ENCODE measurements at regions not wholly inside any gene's neighbourhood (a gene's known extent, or its start where the extent isn't known, plus 50 kb on each side); places are given as distances from the start of the nearest gene placed in this dataset.

- Mint-ChIP-seq H3K4me3 (no peak overlapping the region), H3K36me3 (ENCODE audit: low read depth) (no peaks in the 10 kb centered on the region), H3K27me3 (ENCODE audit: low read depth) (no peaks in the 10 kb centered on the region), H3K4me1 (no peaks in the 10 kb centered on the region), H3K9me3 (peaks cover 19% of the 10 kb centered on the region), H3K27ac (no peak overlapping the region)
- TF ChIP-seq CTCF (IDR thresholded peaks at IDR 0.05; ENCODE audit: unreplicated experiment in 3 of 3) = no peak
Measured at GRCh38 chr2:123958011-123958410, 67.1 kb upstream of the CNTNAP5 start.

GRCh38 chr2:123961576-123961975, 63.5 kb upstream of the CNTNAP5 start:
- Mint-ChIP-seq H3K9me3 (peaks cover 19% of the 10 kb centered on the region), H3K36me3 (ENCODE audit: low read depth) (no peaks in the 10 kb centered on the region), H3K4me1 (no peaks in the 10 kb centered on the region), H3K4me3 (no peak overlapping the region), H3K27me3 (ENCODE audit: low read depth) (no peaks in the 10 kb centered on the region), H3K27ac (no peak overlapping the region)
- TF ChIP-seq CTCF (IDR thresholded peaks at IDR 0.05; ENCODE audit: unreplicated experiment in 3 of 3) = no peak

- Mint-ChIP-seq H3K4me1 (no peaks in the 10 kb centered on the region), H3K9me3 (peaks cover 2% of the 10 kb centered on the region), H3K27ac (no peak overlapping the region), H3K36me3 (ENCODE audit: low read depth) (no peaks in the 10 kb centered on the region), H3K4me3 (no peak overlapping the region), H3K27me3 (ENCODE audit: low read depth) (no peaks in the 10 kb centered on the region)
- no peak for TF ChIP-seq CTCF (IDR thresholded peaks at IDR 0.05; ENCODE audit: unreplicated experiment in 3 of 3)
Measured at GRCh38 chr2:123971564-123972318, 53.3 kb upstream of the CNTNAP5 start.
